ENCODE measurements at regions not wholly inside any gene's neighbourhood (a gene's known extent, or its start where the extent isn't known, plus 50 kb on each side); places are given as distances from the start of the nearest gene placed in this dataset.

GRCh38 chr1:115224636-115225035, 113.4 kb downstream of the NGF start:
- FAIRE-seq: no peak
- CTCF ChIA-PET (ENCODE audit: partially characterized antibody): no interaction called here

More at GRCh38 chr1:115224636-115225035, 113.4 kb downstream of the NGF start:
- no peak overlapping the region for H3K27ac ChIP-seq (ENCODE audit: low read depth, low read length)
- no peak overlapping the region for H2BK15ac ChIP-seq (ENCODE audit: low read length)
- H3K36me3 ChIP-seq (ENCODE audit: control insufficient read depth in 2 of 4, insufficient read depth in 4 of 4, low read length in 3 of 4): no peaks in the 10 kb centered on the region
- no peak overlapping the region for H3K23ac ChIP-seq (ENCODE audit: insufficient read length)
- no peak overlapping the region for H3K4ac ChIP-seq (replicated peaks; ENCODE audit: insufficient read length, low read depth, low read length)
- DNase-seq (ENCODE audit: low read depth in 1 of 2, low spot score in 2 of 2): no peak
- H4K20me1 ChIP-seq (replicated peaks in 1 of 2; ENCODE audit: control insufficient read depth in 1 of 2, insufficient read depth in 2 of 2, low read length in 2 of 2): no peaks in the 10 kb centered on the region
- POLR2A ChIA-PET (ENCODE audit: partially characterized antibody): no interaction called here
- H3K79me1 ChIP-seq (ENCODE audit: low read depth, low read length): no peaks in the 10 kb centered on the region
- H3K4me2 ChIP-seq (ENCODE audit: insufficient read depth in 1 of 2, low read depth in 2 of 2, low read length in 2 of 2): no peak overlapping the region
- H2AK5ac ChIP-seq (ENCODE audit: low read depth, low read length): no peak overlapping the region
- no peak overlapping the region for H4K5ac ChIP-seq (ENCODE audit: insufficient read length, low read depth, low read length)
- no peaks in the 10 kb centered on the region for H3K79me2 ChIP-seq (ENCODE audit: control insufficient read depth in 1 of 2, insufficient read depth in 2 of 2, low read length in 2 of 2)
- no peak overlapping the region for H3K9ac ChIP-seq (replicated peaks in 1 of 4; ENCODE audit: extremely low read depth in 1 of 4, low read depth in 3 of 4, low read length in 3 of 4)
- no peak overlapping the region for H4K8ac ChIP-seq (ENCODE audit: extremely low read depth, insufficient read depth, low read length)
- H3K56ac ChIP-seq (replicated peaks; ENCODE audit: insufficient read length, low read depth, low read length): no peak overlapping the region
- no peak overlapping the region for H3K4me3 ChIP-seq (ENCODE audit: extremely low read depth in 1 of 4, insufficient read depth in 2 of 4, low read depth in 3 of 4, low read length in 4 of 4)
- 91% methylated on average over 2 of the region's 2 CpGs; no CpG with 5 or more reads in 1 of the 2 experiments for WGBS, 2 experiments (ENCODE audit: extremely low coverage in 1 of 2, insufficient coverage in 1 of 2, insufficient read length in 1 of 2, insufficient replicate concordance in 2 of 2, low coverage in 1 of 2, low lambda C conversion rate in 2 of 2, missing lambda C conversion rate in 1 of 2)
- no peak overlapping the region for H3K18ac ChIP-seq (ENCODE audit: extremely low read depth, low read length)
- no peak overlapping the region for H3K14ac ChIP-seq (ENCODE audit: insufficient read length)
- no peak overlapping the region for H2AFZ ChIP-seq (ENCODE audit: low read length)
- no peaks in the 10 kb centered on the region for H3K23me2 ChIP-seq (ENCODE audit: low read depth, low read length)
- no peaks in the 10 kb centered on the region for H3K27me3 ChIP-seq (replicated peaks in 1 of 4; ENCODE audit: control insufficient read depth in 3 of 4, extremely low read depth in 1 of 4, insufficient read depth in 3 of 4, low read length in 3 of 4)
- no peak overlapping the region for H2BK12ac ChIP-seq (ENCODE audit: low read depth, low read length)
- no peak overlapping the region for H2BK20ac ChIP-seq (ENCODE audit: low read length)
- no peak overlapping the region for H4K91ac ChIP-seq (replicated peaks; ENCODE audit: insufficient read length, low read length)
- H3K4me1 ChIP-seq (replicated peaks in 1 of 4; ENCODE audit: control insufficient read depth in 3 of 4, insufficient read depth in 4 of 4, low read length in 3 of 4): peaks cover 0 to 6% (median 2%) of the 10 kb centered on the region in 4 experiments; a peak in 3 of 7 replicates
- TF ChIP-seq TBP (IDR thresholded peaks at IDR 0.05; ENCODE audit: low read depth, low read length): no peak
- no peak for TF ChIP-seq ATF2 (IDR thresholded peaks at IDR 0.05; ENCODE audit: low read length)
- no peaks in the 10 kb centered on the region for H3K9me3 ChIP-seq (ENCODE audit: insufficient read depth in 2 of 2, low read depth in 1 of 2, low read length in 1 of 2)
- H2BK120ac ChIP-seq (replicated peaks; ENCODE audit: low read depth, low read length): no peak overlapping the region
- no peak overlapping the region for H2BK5ac ChIP-seq (ENCODE audit: low read depth, low read length)

Data from H1 (cell line).